ENCODE measurements at regions not wholly inside any gene's neighbourhood (a gene's known extent, or its start where the extent isn't known, plus 50 kb on each side); places are given as distances from the start of the nearest gene placed in this dataset.

- H3K23me2 ChIP-seq (ENCODE audit: low read depth, low read length) = peaks cover 4% of the 10 kb centered on the region; the same call in 1 of the 2 replicates
- POLR2A ChIA-PET (ENCODE audit: partially characterized antibody) = interaction anchor here (0.9 to 1.8 kb wide), 3 partner anchors 9 to 154 kb away, joined by 3 to 5 read pairs (median 3); no protein-coding TSS in a partner anchor
- H3K4me2 ChIP-seq (ENCODE audit: insufficient read depth in 1 of 2, low read depth in 2 of 2, low read length in 2 of 2) = no peak overlapping the region
- no peak overlapping the region for H3K56ac ChIP-seq (replicated peaks; ENCODE audit: insufficient read length, low read depth, low read length)
- DNase-seq (ENCODE audit: low read depth in 1 of 2, low spot score in 2 of 2) (no peak), FAIRE-seq (no peak)
- no peaks in the 10 kb centered on the region for H3K79me2 ChIP-seq (ENCODE audit: control insufficient read depth in 1 of 2, insufficient read depth in 2 of 2, low read length in 2 of 2)
- H3K9ac ChIP-seq (replicated peaks in 1 of 4; ENCODE audit: extremely low read depth in 1 of 4, low read depth in 3 of 4, low read length in 3 of 4) = no peak overlapping the region
- H3K4me1 ChIP-seq (replicated peaks in 1 of 4; ENCODE audit: control insufficient read depth in 3 of 4, insufficient read depth in 4 of 4, low read length in 3 of 4) = peaks cover 0 to 10% (median 8%) of the 10 kb centered on the region in 4 experiments; a peak in 5 of 7 replicates
- no peaks in the 10 kb centered on the region for H3K9me3 ChIP-seq (ENCODE audit: insufficient read depth in 2 of 2, low read depth in 1 of 2, low read length in 1 of 2)
- no peaks in the 10 kb centered on the region for H3K27me3 ChIP-seq (replicated peaks in 1 of 4; ENCODE audit: control insufficient read depth in 3 of 4, extremely low read depth in 1 of 4, insufficient read depth in 3 of 4, low read length in 3 of 4)
- no peak overlapping the region for H4K8ac ChIP-seq (ENCODE audit: extremely low read depth, insufficient read depth, low read length)
- WGBS, 2 experiments (ENCODE audit: extremely low coverage in 1 of 2, insufficient coverage in 1 of 2, insufficient read length in 1 of 2, insufficient replicate concordance in 2 of 2, low coverage in 1 of 2, low lambda C conversion rate in 2 of 2, missing lambda C conversion rate in 1 of 2) = 80% methylated on average over 2 of the region's 2 CpGs; no CpG with 5 or more reads in 1 of the 2 experiments
- H3K79me1 ChIP-seq (ENCODE audit: low read depth, low read length) = no peaks in the 10 kb centered on the region
- CTCF ChIA-PET (ENCODE audit: partially characterized antibody) = interaction anchor here (1.7 kb wide), 1 partner anchor 9 kb away, joined by 5 read pairs; no protein-coding TSS in a partner anchor
- no peak overlapping the region for H3K4me3 ChIP-seq (ENCODE audit: extremely low read depth in 1 of 4, insufficient read depth in 2 of 4, low read depth in 3 of 4, low read length in 4 of 4)
- no peak overlapping the region for H2BK15ac ChIP-seq (ENCODE audit: low read length)
- H3K4ac ChIP-seq (replicated peaks; ENCODE audit: insufficient read length, low read depth, low read length) = no peak overlapping the region
- H2AK5ac ChIP-seq (ENCODE audit: low read depth, low read length) = no peak overlapping the region
- no peaks in the 10 kb centered on the region for H3K36me3 ChIP-seq (ENCODE audit: control insufficient read depth in 2 of 4, insufficient read depth in 4 of 4, low read length in 3 of 4)
- no peak overlapping the region for H2BK5ac ChIP-seq (ENCODE audit: low read depth, low read length)
- no peak overlapping the region for H4K91ac ChIP-seq (replicated peaks; ENCODE audit: insufficient read length, low read length)
- H2BK120ac ChIP-seq (replicated peaks; ENCODE audit: low read depth, low read length) = no peak overlapping the region
- no peak overlapping the region for H3K23ac ChIP-seq (ENCODE audit: insufficient read length)
- no peak overlapping the region for H4K5ac ChIP-seq (ENCODE audit: insufficient read length, low read depth, low read length)
- H2AFZ ChIP-seq (ENCODE audit: low read length) = no peak overlapping the region
- H3K27ac ChIP-seq (ENCODE audit: low read depth, low read length) = no peak overlapping the region
- H3K14ac ChIP-seq (ENCODE audit: insufficient read length) = no peak overlapping the region
- no peak overlapping the region for H3K18ac ChIP-seq (ENCODE audit: extremely low read depth, low read length)
- no peak overlapping the region for H2BK12ac ChIP-seq (ENCODE audit: low read depth, low read length)
- no peak overlapping the region for H2BK20ac ChIP-seq (ENCODE audit: low read length)
- H4K20me1 ChIP-seq (replicated peaks in 1 of 2; ENCODE audit: control insufficient read depth in 1 of 2, insufficient read depth in 2 of 2, low read length in 2 of 2) = no peaks in the 10 kb centered on the region
- TF ChIP-seq TEAD4 (IDR thresholded peaks at IDR 0.05; ENCODE audit: low read depth, low read length) (no peak), USF2 (IDR thresholded peaks at IDR 0.05; ENCODE audit: low read length) (no peak), EGR1 (IDR thresholded peaks at IDR 0.05; ENCODE audit: borderline replicate concordance, low read depth, low read length) (no peak), HDAC2 (IDR thresholded peaks at IDR 0.05; ENCODE audit: borderline replicate concordance in 1 of 2, low read depth in 2 of 2, low read length in 2 of 2) (no peak), BRCA1 (IDR thresholded peaks at IDR 0.05; ENCODE audit: low read depth, low read length) (no peak), CHD2 (IDR thresholded peaks at IDR 0.05; ENCODE audit: low read length) (no peak), SAP30 (IDR thresholded peaks at IDR 0.05; ENCODE audit: insufficient read depth, insufficient replicate concordance, low read length) (no peak), TBP (IDR thresholded peaks at IDR 0.05; ENCODE audit: low read depth, low read length) (no peak), SP2 (IDR thresholded peaks at IDR 0.05; ENCODE audit: low read length) (no peak), TCF12 (IDR thresholded peaks at IDR 0.05; ENCODE audit: low read depth, low read length) (no peak), ZNF274 (IDR thresholded peaks at IDR 0.05; ENCODE audit: borderline replicate concordance, extremely low read depth, low read length) (no peak), TAF7 (optimal IDR thresholded peaks at IDR 0.05; ENCODE audit: borderline replicate concordance, low read depth, low read length) (no peak), CBX5 (IDR thresholded peaks at IDR 0.05; ENCODE audit: low read depth, low read length) (no peak)
- TF ChIP-seq, protein P1, sequence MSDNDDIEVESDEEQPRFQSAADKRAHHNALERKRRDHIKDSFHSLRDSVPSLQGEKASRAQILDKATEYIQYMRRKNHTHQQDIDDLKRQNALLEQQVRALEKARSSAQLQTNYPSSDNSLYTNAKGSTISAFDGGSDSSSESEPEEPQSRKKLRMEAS (IDR thresholded peaks at IDR 0.05) = no peak
Measured at GRCh38 chr2:61631321-61631720, 93.2 kb upstream of the XPO1 start.

All from H1 (cell line).